NB4 (cell line): ENCODE measurements at regions not wholly inside any gene's neighbourhood (a gene's known extent, or its start where the extent isn't known, plus 50 kb on each side); places are given as distances from the start of the nearest gene placed in this dataset.

Source experiments
- CTCF ChIP-seq: IDR thresholded peaks from one replicate; pipeline ENCODE4 v1.5.1; 2012; ENCODE audit warnings: low read depth, low read length
- POLR2A ChIP-seq: IDR thresholded peaks from 2 replicates; pipeline ENCODE4 v1.6.1; 2011; ENCODE audit warnings: mild to moderate bottlenecking; ENCODE audit not compliant: insufficient read length; ENCODE audit errors: extremely low read depth
- TF ChIP-seq, protein P1 (sequence below): IDR thresholded peaks from 2 replicates; pipeline ENCODE4 v1.6.1; 2011; ENCODE audit warnings: low read depth, low read length

- TF ChIP-seq CTCF (no peak), POLR2A (no peak)
- TF ChIP-seq, protein P1, sequence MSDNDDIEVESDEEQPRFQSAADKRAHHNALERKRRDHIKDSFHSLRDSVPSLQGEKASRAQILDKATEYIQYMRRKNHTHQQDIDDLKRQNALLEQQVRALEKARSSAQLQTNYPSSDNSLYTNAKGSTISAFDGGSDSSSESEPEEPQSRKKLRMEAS = no peak
These were observed 205.9 kb downstream of the FGF10 start for GRCh38 chr5:44183312-44183711.
